Common myeloid progenitor, CD34-positive (primary cell): ENCODE measurements at regions not wholly inside any gene's neighbourhood (a gene's known extent, or its start where the extent isn't known, plus 50 kb on each side); places are given as distances from the start of the nearest gene placed in this dataset.

ENCODE experiments used
- CTCF ChIA-PET: fragments of 350-600 bp; sonication (Branson Sonifier 250); formaldehyde crosslinking; loops from one replicate; lab custom pipeline; 2021; ENCODE audit warnings: antibody characterized with exemption; lab: Charles Lee
- POLR2A ChIA-PET: fragments of 350-600 bp; sonication (Branson Sonifier 250); formaldehyde crosslinking; loops from one replicate; lab custom pipeline; 2021; ENCODE audit warnings: antibody characterized with exemption; lab: Charles Lee
- DNase-seq, 3 donors: peaks; one replicate each; pipeline versions ENCODE4 v3.0.0 to v3.0.0-alpha.2; 2013
- H3K27ac ChIP-seq, 2 experiments: 1 replicate in 1 of 2; 2 replicates in 1 of 2; pipeline ENCODE4 v1.7.0; 2013; ENCODE audit warnings: inconsistent platforms in 2 of 2, low read length in 2 of 2, mild to moderate bottlenecking in 2 of 2, low read depth in 1 of 2, moderate library complexity in 1 of 2; ENCODE audit not compliant: severe bottlenecking in 2 of 2, insufficient read depth in 1 of 2, poor library complexity in 1 of 2
- H3K27me3 ChIP-seq, 5 experiments: replicated peaks in 2 of 5; 1 replicate in 3 of 5; 2 replicates in 2 of 5; pipeline versions ENCODE4 v1.6.1 to v1.7.0; 2013; ENCODE audit warnings: low read length in 4 of 5, mild to moderate bottlenecking in 2 of 5, moderate library complexity in 2 of 5, inconsistent platforms in 1 of 5; ENCODE audit not compliant: insufficient read depth in 5 of 5, control insufficient read depth in 4 of 5
- H3K36me3 ChIP-seq, 4 experiments: 1 replicate in 2 of 4; 2 replicates in 2 of 4; pipeline versions ENCODE4 v1.6.1 to v1.7.0; 2013; ENCODE audit warnings: low read length in 3 of 4, control low read depth in 1 of 4, mild to moderate bottlenecking in 1 of 4; ENCODE audit not compliant: control insufficient read depth in 4 of 4, insufficient read depth in 4 of 4
- H3K4me1 ChIP-seq, 4 experiments: 1 replicate in 3 of 4; 2 replicates in 1 of 4; pipeline versions ENCODE4 v1.6.1 to v1.7.1; 2013; ENCODE audit warnings: low read length in 3 of 4, mild to moderate bottlenecking in 3 of 4, control low read depth in 1 of 4, inconsistent platforms in 1 of 4, moderate library complexity in 1 of 4; ENCODE audit not compliant: control insufficient read depth in 4 of 4, insufficient read depth in 4 of 4; ENCODE audit errors: control extremely low read depth in 1 of 4
- H3K4me3 ChIP-seq, 7 experiments: 1 replicate in 4 of 7; 2 replicates in 3 of 7; pipeline versions ENCODE4 v1.5.1 to v1.7.0; 2013; ENCODE audit warnings: mild to moderate bottlenecking in 7 of 7, low read length in 6 of 7, moderate library complexity in 6 of 7, inconsistent platforms in 2 of 7, low read depth in 2 of 7, control low read depth in 1 of 7; ENCODE audit not compliant: insufficient read depth in 4 of 7, control insufficient read depth in 1 of 7; ENCODE audit errors: extremely low read depth in 1 of 7
- H3K9me3 ChIP-seq, 5 experiments: 1 replicate in 4 of 5; 2 replicates in 1 of 5; pipeline versions ENCODE4 v1.6.1 to v1.7.1; 2013; ENCODE audit warnings: low read length in 4 of 5, mild to moderate bottlenecking in 2 of 5, inconsistent platforms in 1 of 5, low read depth in 1 of 5, moderate library complexity in 1 of 5; ENCODE audit not compliant: control insufficient read depth in 4 of 5, insufficient read depth in 2 of 5; ENCODE audit errors: control extremely low read depth in 1 of 5
- WGBS: methylation state at CpG from one replicate; pipeline ENCODE4 v1.1.5; 2013; ENCODE audit not compliant: insufficient coverage; 5-methylcytosine and 5-hydroxymethylcytosine counted together

GRCh38 chr14:79972230-79972629, 239.1 kb downstream of the DIO2 start:
- H3K27me3 ChIP-seq, result no peaks in the 10 kb centered on the region
- ChIA-PET POLR2A (no interaction called here), CTCF (interaction anchor here (1.1 kb wide), 1 partner anchor 8 kb away, joined by 3 read pairs; no protein-coding TSS in a partner anchor)
- DNase-seq, result no peak
- peaks cover 0 to 2% (median 0%) of the 10 kb centered on the region in 5 experiments for H3K9me3 ChIP-seq
- no peaks in the 10 kb centered on the region for H3K36me3 ChIP-seq
- no peaks in the 10 kb centered on the region for H3K4me1 ChIP-seq
- H3K4me3 ChIP-seq, result no peak overlapping the region
- WGBS, result no CpG with 5 or more reads among the region's 1 CpG
- no peak overlapping the region for H3K27ac ChIP-seq

DNA sequence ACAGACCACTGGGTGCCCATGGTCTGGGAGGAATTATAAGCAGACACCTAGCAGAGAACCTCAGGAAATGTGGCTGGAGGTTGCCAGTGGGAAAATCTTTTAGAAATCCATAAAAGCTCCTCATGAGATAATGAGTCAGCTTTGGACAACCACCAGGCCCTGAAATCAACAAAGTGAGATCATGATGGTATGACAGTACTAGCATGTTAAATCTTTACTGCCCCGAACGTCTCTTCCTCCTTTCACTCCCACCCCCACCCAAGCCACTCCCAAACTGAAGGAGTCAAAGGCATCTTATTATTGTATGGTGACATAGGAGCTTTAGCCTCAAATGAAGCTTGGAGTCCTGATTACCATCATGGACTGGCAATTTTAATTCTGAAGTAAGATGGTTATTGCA, 240.0 kb downstream of the DIO2 start:
- H3K27me3 ChIP-seq, result no peaks in the 10 kb centered on the region
- H3K27ac ChIP-seq, result no peak overlapping the region
- H3K4me1 ChIP-seq, result no peaks in the 10 kb centered on the region
- no peak overlapping the region for H3K4me3 ChIP-seq
- no CpG with 5 or more reads among the region's 2 CpGs for WGBS
- H3K9me3 ChIP-seq, result peaks cover 0 to 2% (median 0%) of the 10 kb centered on the region in 5 experiments
- H3K36me3 ChIP-seq, result no peaks in the 10 kb centered on the region
- ChIA-PET POLR2A (no interaction called here), CTCF (interaction anchor here (1.1 kb wide), 1 partner anchor 9 kb away, joined by 3 read pairs; no protein-coding TSS in a partner anchor)
- no peak for DNase-seq

DNA sequence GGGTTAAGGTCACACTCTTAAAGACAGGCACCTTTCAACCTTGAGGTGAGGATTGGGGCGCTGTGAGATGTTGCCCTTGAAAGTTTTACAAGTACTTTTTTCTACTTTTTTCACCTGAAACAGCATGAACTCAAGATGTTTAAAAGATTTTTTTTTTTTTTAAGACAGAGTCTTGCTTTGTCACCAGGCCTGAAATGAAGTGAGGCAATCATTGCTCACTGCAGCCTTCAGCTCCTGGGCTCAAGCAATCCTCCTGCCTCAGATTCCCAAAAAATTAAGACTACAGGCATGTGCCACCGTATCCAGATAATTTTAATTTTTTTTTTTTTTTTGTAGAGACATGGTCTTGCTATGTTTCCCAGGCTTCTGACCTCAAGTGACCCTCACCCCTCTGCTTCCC, 243.9 kb downstream of the DIO2 start:
- ChIA-PET POLR2A (no interaction called here), CTCF (no interaction called here)
- no peaks in the 10 kb centered on the region for H3K9me3 ChIP-seq
- H3K27me3 ChIP-seq, result no peaks in the 10 kb centered on the region
- no peak for DNase-seq
- H3K4me3 ChIP-seq, result no peak overlapping the region
- H3K36me3 ChIP-seq, result no peaks in the 10 kb centered on the region
- H3K4me1 ChIP-seq, result no peaks in the 10 kb centered on the region
- 80% methylated on average over 1 of the region's 2 CpGs for WGBS
- no peak overlapping the region for H3K27ac ChIP-seq

DNA sequence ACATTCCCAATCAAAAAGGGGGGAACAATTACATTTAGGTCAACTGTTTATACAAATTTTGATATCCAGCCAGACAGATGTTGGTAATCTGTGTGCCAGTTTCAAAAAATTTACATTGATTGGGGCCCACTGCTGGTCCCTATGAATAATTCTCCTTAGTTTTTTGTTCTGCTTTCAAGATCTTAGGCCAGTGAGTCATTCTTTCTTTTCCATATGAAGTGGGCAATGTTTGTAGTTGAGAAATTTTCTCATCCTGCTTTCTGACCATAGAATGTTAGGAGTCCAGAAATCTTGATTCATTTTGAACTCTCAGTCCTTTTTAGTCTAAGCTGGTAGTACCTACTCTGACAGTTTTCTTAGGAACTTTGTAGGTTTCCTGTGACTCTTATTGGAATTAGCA, 244.3 kb downstream of the DIO2 start:
- Histone ChIP-seq H3K4me1 (no peaks in the 10 kb centered on the region), H3K27me3 (no peaks in the 10 kb centered on the region), H3K9me3 (no peaks in the 10 kb centered on the region), H3K27ac (no peak overlapping the region), H3K4me3 (no peak overlapping the region), H3K36me3 (no peaks in the 10 kb centered on the region)
- POLR2A ChIA-PET, result no interaction called here
- CTCF ChIA-PET, result no interaction called here
- DNase-seq, result no peak

- H3K27ac ChIP-seq, result no peak overlapping the region
- no peaks in the 10 kb centered on the region for H3K36me3 ChIP-seq
- DNase-seq, result no peak
- H3K4me3 ChIP-seq, result no peak overlapping the region
- H3K9me3 ChIP-seq, result no peaks in the 10 kb centered on the region
- no peaks in the 10 kb centered on the region for H3K27me3 ChIP-seq
- CTCF ChIA-PET, result no interaction called here
- 94% methylated on average over 2 of the region's 2 CpGs for WGBS
- H3K4me1 ChIP-seq, result no peaks in the 10 kb centered on the region
- POLR2A ChIA-PET, result no interaction called here
These were observed 245.4 kb downstream of the DIO2 start for GRCh38 chr14:79965896-79966295.

DNA sequence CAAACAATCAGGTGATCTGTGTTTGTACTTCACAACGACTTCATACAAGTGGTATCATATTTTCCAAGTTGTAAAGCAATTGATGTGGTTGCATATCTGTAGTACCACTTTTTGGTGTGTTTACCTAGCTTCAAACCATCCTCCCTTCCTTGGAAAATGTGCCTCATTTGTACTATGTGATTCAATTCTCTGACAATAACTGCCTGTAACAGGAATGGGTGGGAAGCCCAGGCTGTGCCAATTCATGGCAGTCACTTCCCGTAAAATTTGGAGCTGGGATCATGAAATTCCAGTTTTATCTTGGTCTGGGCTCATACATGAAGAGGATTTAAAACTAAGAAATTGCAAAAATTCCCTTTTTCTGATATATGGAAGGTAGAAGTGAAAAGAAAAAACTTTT, 250.1 kb downstream of the DIO2 start:
- H3K4me1 ChIP-seq, result no peaks in the 10 kb centered on the region
- no peaks in the 10 kb centered on the region for H3K36me3 ChIP-seq
- CTCF ChIA-PET, result interaction anchor here (0.7 kb wide), 1 partner anchor 9 kb away, joined by 3 read pairs; no protein-coding TSS in a partner anchor
- no peaks in the 10 kb centered on the region for H3K9me3 ChIP-seq
- H3K27ac ChIP-seq, result no peak overlapping the region
- POLR2A ChIA-PET, result no interaction called here
- DNase-seq, result no peak
- 100% methylated on average over 1 of the region's 2 CpGs for WGBS
- H3K27me3 ChIP-seq, result no peaks in the 10 kb centered on the region
- H3K4me3 ChIP-seq, result no peak overlapping the region

DNA sequence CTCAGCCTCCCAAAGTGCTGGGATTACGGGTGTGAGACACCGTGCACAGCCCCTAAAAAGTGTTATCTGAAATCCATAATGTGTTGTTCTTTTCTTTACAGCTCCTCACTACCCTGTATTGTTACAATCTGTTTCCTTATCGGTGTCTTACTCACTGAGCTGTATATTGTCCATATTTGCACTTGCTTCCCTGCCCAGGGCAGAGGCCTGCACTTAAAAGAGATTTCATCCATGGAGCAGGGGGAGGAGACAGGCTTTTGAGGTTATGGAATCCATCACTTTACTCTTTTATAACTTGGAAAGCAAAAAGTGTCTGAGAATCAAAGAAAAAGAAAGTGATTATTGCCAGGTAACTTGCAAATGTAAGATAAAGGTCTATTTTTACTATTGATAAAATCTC, 251.0 kb downstream of the DIO2 start:
- no peak for DNase-seq
- no peaks in the 10 kb centered on the region for H3K27me3 ChIP-seq
- ChIA-PET POLR2A (no interaction called here), CTCF (interaction anchor here (0.7 kb wide), 1 partner anchor 9 kb away, joined by 3 read pairs; no protein-coding TSS in a partner anchor)
- no peak overlapping the region for H3K27ac ChIP-seq
- H3K4me1 ChIP-seq, result no peaks in the 10 kb centered on the region
- no peaks in the 10 kb centered on the region for H3K36me3 ChIP-seq
- no peak overlapping the region for H3K4me3 ChIP-seq
- WGBS, result 95% methylated on average over 3 of the region's 3 CpGs
- peaks cover 0 to 6% (median 0%) of the 10 kb centered on the region in 5 experiments for H3K9me3 ChIP-seq
